ENCODE measurements at regions not wholly inside any gene's neighbourhood (a gene's known extent, or its start where the extent isn't known, plus 50 kb on each side); places are given as distances from the start of the nearest gene placed in this dataset.
"Not testable (repeated sequence)": the region's sequence is repeated elsewhere in the genome, so short reads cannot be mapped to it uniquely, and the experiment has no call there.

DNA sequence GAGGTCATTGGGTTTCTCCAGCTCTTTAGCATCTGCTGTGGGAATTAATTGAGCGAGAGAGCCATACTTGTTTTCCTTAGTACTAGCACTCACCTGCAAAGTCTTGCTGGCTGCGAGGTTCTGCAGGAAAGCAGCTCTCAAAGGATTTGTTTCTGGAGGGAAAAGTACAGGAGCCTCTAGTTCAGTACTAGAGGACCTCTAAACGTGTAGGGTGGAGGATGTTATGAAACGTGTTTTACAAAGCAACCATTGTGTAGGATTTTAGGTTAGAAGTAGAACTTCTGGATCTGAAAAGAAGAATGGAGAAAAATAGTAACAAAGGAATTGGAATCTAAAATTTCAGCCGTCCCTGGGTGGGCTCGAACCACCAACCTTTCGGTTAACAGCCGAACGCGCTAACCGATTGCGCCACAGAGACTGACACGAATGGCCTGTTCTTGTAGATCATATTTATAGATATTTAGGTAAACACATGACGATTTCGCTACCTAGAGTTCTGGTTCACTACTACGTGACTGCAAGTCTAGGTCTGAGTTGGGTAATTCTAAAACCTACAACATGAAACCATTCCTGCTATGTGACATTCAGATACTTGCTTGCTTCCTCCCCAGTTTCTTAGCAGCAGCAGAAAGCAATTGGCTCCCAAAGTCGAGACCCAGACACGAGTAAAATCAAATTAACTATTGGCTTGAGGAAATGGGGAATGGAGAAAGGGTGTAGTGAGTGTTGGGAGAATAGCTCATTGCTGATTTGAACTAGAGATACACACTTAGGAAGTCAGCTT is 60.2 kb upstream of the CFAP126 start:
- TF ChIP-seq, protein P1, sequence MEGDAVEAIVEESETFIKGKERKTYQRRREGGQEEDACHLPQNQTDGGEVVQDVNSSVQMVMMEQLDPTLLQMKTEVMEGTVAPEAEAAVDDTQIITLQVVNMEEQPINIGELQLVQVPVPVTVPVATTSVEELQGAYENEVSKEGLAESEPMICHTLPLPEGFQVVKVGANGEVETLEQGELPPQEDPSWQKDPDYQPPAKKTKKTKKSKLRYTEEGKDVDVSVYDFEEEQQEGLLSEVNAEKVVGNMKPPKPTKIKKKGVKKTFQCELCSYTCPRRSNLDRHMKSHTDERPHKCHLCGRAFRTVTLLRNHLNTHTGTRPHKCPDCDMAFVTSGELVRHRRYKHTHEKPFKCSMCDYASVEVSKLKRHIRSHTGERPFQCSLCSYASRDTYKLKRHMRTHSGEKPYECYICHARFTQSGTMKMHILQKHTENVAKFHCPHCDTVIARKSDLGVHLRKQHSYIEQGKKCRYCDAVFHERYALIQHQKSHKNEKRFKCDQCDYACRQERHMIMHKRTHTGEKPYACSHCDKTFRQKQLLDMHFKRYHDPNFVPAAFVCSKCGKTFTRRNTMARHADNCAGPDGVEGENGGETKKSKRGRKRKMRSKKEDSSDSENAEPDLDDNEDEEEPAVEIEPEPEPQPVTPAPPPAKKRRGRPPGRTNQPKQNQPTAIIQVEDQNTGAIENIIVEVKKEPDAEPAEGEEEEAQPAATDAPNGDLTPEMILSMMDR (IDR thresholded peaks at IDR 0.05; ENCODE audit: insufficient read depth, low read length, poor library complexity, severe bottlenecking): no peak
- TF ChIP-seq EZH2phosphoT487 (conservative IDR thresholded peaks at IDR 0.05; ENCODE audit: low read length): no peak
- no peak overlapping the region for H3K9ac ChIP-seq (ENCODE audit: low read length)
- no peaks in the 10 kb centered on the region for H3K9me2 ChIP-seq (replicated peaks; ENCODE audit: insufficient read depth, low read length)
- H3K27me3 ChIP-seq (ENCODE audit: low read length): no peaks in the 10 kb centered on the region
- H3K27ac ChIP-seq (ENCODE audit: low read depth, low read length): no peak overlapping the region
- no peaks in the 10 kb centered on the region for H3F3A ChIP-seq (ENCODE audit: insufficient read depth)
- no peaks in the 10 kb centered on the region for H3K79me2 ChIP-seq (ENCODE audit: insufficient read depth, low read length)
- H3K4me3 ChIP-seq (ENCODE audit: insufficient read depth, low read length, poor library complexity, severe bottlenecking): no peak overlapping the region
- no peaks in the 10 kb centered on the region for H3K9me3 ChIP-seq (ENCODE audit: insufficient read depth, low read length)
- no peak overlapping the region for H2AFZ ChIP-seq (ENCODE audit: low read depth, low read length, severe bottlenecking)
- H4K20me1 ChIP-seq (ENCODE audit: low read depth, low read length): no peaks in the 10 kb centered on the region
- H3K4me2 ChIP-seq (ENCODE audit: low read depth, low read length, poor library complexity, severe bottlenecking): no peak overlapping the region
- H3K36me3 ChIP-seq (ENCODE audit: low read length): no peaks in the 10 kb centered on the region

DNA sequence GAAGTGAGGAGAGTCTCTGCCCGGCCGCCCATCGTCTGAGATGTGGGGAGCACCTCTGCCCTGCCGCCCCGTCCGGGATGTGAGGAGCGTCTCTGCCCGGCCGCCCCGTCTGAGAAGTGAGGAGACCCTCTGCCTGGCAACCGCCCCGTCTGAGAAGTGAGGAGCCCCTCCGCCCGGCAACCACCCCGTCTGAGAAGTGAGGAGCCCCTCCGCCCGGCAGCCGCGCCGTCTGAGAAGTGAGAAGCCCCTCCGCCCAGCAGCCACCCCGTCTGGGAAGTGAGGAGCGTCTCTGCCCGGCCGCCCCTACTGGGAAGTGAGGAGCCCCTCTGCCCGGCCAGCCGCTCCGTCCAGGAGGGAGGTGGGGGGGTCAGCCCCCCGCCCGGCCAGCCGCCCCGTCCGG is 55.2 kb upstream of the CFAP126 start:
- not testable (repeated sequence) for H3K9me3 ChIP-seq (ENCODE audit: insufficient read depth, low read length); H3K4me3 ChIP-seq (ENCODE audit: insufficient read depth, low read length, poor library complexity, severe bottlenecking); H3K27me3 ChIP-seq (ENCODE audit: low read length); H3K36me3 ChIP-seq (ENCODE audit: low read length); H3K9me2 ChIP-seq (replicated peaks; ENCODE audit: insufficient read depth, low read length); H3F3A ChIP-seq (ENCODE audit: insufficient read depth); H2AFZ ChIP-seq (ENCODE audit: low read depth, low read length, severe bottlenecking); H4K20me1 ChIP-seq (ENCODE audit: low read depth, low read length); H3K4me2 ChIP-seq (ENCODE audit: low read depth, low read length, poor library complexity, severe bottlenecking); H3K27ac ChIP-seq (ENCODE audit: low read depth, low read length); H3K9ac ChIP-seq (ENCODE audit: low read length); H3K79me2 ChIP-seq (ENCODE audit: insufficient read depth, low read length)

DNA sequence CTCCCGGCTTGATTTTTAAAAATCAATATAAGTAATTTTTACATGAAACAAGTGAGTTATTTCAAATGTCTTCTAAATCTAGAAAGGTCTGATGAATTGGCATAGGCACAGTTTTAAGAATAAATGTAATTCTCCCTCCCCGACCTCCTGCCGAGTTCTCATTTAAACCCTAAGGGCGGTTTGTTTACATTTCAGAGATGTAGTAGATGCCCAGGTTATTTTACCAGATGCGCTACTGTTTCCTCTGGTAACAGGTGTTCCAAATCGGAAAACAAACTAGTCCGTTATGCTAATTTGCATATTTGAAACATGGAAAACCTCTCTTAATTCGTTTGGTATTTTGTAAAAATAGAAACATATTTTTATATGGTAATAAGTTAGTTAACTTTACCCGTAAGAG is 53.8 kb upstream of the CFAP126 start:
- H3K9ac ChIP-seq (ENCODE audit: low read length): no peak overlapping the region
- peak overlapping the region; percentile 2 for H3K4me3 ChIP-seq (ENCODE audit: insufficient read depth, low read length, poor library complexity, severe bottlenecking)

More for the DNA sequence above, 53.8 kb upstream of the CFAP126 start:
- Histone ChIP-seq H3K27ac (ENCODE audit: low read depth, low read length) (no peak overlapping the region), H3F3A (ENCODE audit: insufficient read depth) (no peaks in the 10 kb centered on the region), H3K4me2 (ENCODE audit: low read depth, low read length, poor library complexity, severe bottlenecking) (peak overlapping the region; percentile 49), H2AFZ (ENCODE audit: low read depth, low read length, severe bottlenecking) (no peak overlapping the region), H3K36me3 (ENCODE audit: low read length) (no peaks in the 10 kb centered on the region), H4K20me1 (ENCODE audit: low read depth, low read length) (no peaks in the 10 kb centered on the region), H3K9me3 (ENCODE audit: insufficient read depth, low read length) (no peaks in the 10 kb centered on the region), H3K9me2 (replicated peaks; ENCODE audit: insufficient read depth, low read length) (no peaks in the 10 kb centered on the region), H3K79me2 (ENCODE audit: insufficient read depth, low read length) (no peaks in the 10 kb centered on the region), H3K27me3 (ENCODE audit: low read length) (no peaks in the 10 kb centered on the region)
- no peak for TF ChIP-seq EZH2phosphoT487 (conservative IDR thresholded peaks at IDR 0.05; ENCODE audit: low read length)
- TF ChIP-seq, protein P1 (IDR thresholded peaks at IDR 0.05; ENCODE audit: insufficient read depth, low read length, poor library complexity, severe bottlenecking): no peak

All from SU-DHL-6 (cell line).